RCC 7860 (cell line): ENCODE measurements at regions not wholly inside any gene's neighbourhood (a gene's known extent, or its start where the extent isn't known, plus 50 kb on each side); places are given as distances from the start of the nearest gene placed in this dataset.
A peak's percentile ranks its signal among the peaks of the same experiment; 100 is the strongest.
"Not testable (repeated sequence)": the region's sequence is repeated elsewhere in the genome, so short reads cannot be mapped to it uniquely, and the experiment has no call there.

Experiments used
- DNase-seq: peaks from one replicate; pipeline ENCODE4 v3.0.0-alpha.2; 2015; ENCODE audit warnings: low spot score
- FAIRE-seq: peaks from 2 replicates; lab custom pipeline; 2012; peaks lifted over from hg19 to GRCh38; lab: Jason Lieb, UNC

DNA sequence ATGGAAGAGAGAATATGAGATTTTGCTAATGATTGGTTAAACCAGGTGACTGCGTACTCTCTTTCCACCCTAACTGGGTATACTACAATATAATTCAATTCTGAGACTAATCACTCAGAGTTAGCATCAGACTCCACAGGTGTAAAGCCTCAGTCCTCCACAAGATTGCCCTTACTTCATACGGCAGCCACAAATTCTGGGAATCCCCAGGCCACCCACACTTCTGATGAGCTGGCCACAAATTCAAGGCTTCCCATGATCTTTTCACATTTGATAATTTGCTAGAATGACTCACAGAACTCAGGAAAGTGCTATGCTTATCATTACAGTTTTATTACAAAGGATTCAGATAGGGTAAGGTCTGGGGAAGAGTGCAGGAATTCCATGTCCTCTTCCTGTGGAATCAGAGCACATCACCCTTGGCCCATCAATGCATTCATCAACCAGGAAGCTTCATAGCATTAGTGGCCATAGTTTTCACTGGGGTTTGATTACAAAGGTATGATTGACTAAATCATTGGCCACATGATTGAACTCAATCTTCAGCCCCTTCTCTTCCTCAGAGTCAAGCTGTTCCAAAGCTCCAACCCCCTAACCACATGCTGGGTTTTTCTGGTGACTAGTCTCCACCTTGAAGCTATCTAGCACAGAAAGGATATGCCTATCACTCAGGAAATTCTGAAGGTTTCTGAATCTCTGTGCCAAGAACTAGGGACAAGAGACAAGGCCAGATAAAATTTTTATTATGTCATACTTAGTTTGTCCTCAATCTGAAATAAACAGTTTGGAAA lies 131.7 kb downstream of the HHIPL2 start:
- no peak for FAIRE-seq

DNA sequence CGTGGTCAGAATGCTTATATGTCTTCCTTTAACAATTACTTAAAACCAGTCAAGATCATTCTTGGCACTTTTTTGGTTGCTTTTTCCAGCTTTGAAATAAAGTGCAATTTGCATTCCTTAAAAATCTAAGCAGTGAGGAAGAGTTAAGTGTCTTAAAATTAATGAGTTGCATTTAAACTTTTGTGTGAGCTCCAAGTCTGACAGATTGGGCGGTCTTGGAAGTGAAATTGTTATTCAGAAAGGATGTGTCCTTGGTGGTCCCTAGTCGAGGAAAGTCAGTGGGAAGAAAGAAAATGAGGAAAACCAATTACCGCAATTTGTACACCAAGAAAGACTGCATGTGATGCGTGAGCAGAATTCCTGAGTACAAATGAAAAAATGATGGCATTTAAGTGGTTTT lies 132.5 kb downstream of the HHIPL2 start:
- no peak for FAIRE-seq
- no peak for DNase-seq

More for the DNA sequence above, 131.7 kb downstream of the HHIPL2 start:
- DNase-seq, result no peak

DNA sequence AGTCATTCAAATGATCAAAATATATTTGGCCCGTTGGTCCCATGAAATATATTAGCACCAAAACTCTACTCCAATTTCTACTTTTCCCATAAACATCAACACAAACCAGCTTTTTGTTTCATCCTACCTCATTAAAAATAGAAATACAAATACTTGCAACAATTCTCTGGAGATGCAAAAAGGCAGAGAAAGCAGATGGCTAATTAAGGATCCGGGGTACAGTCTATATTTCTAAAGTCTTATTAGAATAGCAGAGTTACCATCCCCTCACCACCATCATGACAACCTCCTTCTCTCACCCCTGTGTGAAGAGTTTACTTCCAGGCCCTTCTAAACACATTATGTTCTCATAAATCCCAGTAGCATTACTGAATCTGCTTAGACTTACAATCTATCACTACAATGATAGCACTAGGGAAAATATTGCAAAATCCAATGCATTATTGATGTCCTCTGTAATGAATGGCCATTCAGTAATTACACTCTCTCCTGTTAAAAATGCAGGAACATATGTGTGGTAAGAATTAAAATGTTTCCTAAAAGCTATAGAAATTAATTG lies 133.8 kb downstream of the HHIPL2 start:
- no peak for DNase-seq
- FAIRE-seq, result no peak

DNA sequence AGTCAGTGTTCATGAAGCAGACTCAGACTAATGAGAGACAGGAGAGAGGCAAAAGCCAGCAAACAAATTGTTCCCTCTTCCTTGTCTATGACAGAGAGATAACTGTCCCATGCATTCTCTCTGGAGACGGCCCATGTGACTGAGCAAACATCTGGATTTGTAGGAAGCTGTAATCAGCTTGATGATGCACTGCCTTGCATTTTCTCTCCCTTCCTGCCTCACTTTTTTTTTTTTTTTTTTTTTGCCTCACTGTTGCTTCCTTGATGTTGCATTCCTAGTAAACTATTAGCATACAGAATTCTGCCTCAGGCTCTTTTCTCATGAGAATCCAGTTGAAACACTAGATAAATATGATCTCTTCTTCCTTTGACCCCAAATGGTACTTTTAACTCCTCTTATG lies 134.5 kb downstream of the HHIPL2 start:
- FAIRE-seq (no peak), DNase-seq (no peak)

DNA sequence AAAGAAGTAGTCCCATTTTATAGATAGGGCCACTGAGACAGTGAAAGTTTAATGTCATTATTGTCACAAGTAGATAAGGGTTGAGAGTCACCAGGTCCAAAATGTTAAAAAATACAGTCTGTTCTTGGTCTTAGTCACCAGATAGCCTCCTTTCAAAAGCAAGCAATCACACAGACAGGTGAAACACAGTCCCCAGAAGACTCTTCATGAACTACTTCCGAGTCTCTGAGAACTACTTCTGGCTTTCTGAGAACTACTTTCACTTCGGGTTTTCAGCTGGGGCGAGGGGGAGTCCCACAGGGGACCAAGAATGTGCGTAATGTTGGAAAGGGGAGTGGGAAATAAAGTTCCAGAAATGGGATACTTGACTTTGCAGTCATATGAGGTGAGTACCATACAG lies 143.2 kb downstream of the HHIPL2 start:
- no peak for DNase-seq
- no peak for FAIRE-seq

DNA sequence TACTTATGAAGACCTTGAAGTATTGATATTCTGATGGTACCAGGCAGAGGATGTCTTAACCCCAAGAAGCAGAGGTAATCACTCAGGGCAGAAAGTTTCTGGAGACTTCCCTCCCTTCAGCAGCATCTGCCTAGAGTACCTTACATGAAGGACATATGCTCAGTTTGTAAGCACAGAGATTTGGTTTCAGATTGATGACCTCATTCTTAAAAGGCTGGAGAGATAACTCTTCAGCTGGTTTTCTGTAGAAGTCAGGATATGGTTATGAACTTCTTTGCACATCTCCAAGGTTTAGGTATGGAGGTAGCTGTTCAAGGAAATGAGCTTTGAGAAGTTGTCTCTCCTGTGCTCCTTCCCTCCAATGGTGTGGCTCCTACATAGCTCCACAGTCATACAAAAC lies 148.7 kb downstream of the HHIPL2 start:
- no peak for FAIRE-seq
- DNase-seq, result no peak

DNA sequence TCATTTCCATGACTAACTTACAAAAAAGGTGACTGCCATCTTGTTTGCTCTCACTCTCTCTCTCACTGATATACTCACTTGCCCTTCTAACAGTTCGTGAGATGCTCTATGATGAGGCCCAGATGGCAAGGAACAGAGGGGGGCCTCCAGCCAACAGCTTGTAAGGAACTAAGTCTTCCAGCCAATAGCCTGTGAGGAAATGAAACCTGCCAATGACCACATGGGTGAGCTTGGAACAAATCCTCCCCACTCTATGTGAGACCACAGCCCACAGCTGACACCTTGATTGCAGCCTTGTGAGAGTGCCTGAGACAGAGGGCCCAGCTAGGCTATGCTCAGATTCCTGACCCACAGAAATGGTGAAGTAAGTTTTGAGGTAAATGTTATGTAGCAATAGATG lies 153.7 kb downstream of the HHIPL2 start:
- no peak for DNase-seq
- no peak for FAIRE-seq

DNA sequence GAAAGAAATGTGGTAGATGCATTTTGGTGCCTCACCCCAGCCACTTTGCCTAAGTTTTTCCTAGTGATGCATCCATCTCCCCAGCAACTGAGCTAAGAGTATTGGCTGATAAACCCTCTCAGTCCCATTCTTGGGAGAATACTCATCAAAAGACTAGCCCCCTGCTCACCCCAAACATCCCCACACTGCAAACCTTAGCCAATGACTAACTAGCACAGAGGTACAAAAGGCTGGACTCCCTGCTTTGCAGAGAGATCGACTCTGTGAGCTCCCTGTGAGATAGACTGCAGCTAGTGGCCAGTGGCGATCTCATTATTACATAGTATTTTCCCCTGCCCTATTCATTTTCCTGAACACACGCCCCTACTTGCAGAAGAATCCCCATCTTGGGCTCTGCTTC lies 155.3 kb downstream of the HHIPL2 start:
- no peak for DNase-seq
- no peak for FAIRE-seq

DNA sequence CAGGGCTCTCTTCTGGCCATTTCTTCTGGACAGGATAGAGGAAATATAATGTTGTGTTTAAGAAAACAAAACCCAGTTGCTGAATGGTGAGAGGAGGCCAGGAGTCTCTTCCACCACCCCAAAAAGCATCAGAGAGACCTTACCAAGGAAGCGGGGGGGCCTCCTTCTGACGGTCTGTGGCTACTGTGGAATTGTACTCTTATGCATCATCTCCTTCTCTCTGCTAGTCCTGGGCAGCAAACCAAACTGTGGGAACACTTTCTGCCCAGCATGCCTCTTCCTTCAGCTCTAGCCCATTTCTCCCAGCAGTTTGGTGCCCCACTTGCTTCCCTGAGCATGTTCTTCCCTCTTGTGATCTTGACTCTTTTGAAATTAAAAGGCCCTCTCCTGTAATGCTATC lies 157.7 kb downstream of the HHIPL2 start:
- FAIRE-seq (no peak), DNase-seq (no peak)

DNA sequence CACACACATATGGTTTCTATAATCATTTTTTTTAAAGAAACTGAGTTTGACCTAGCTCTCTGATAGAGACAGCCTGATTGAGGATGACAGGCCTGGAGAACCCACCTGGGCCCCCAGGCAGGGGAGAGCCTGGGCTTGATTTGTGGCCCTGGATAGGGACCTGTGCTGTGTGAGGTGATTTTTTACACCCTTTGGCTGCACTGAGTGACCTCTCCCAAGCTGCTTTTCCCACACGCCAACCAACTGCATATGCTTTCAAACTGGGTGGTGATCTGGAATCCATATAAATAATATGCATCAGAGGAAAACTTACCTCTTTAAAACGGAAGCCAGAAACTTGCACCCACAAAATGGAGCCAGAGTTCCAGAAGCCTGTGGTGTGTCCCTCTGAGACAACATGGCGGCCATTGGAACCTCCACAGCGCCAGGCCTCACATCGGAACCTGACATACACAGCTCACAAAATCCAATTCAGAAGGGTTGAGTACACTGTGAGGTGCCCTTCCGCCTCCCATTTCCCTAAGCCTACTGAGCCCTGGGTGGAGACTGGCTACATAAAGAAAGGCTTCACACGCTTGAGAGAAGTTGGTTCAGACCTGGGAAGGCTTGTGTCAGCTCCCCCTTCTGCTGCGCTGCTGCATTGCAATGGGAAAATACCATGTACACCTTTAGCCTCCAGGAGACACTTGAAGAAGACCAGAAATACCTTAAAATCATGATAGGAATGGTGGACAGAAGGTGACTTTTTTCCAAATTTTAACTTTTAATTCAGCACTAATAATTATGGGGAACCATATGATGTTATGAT lies 160.7 kb downstream of the HHIPL2 start:
- no peak for DNase-seq
- no peak for FAIRE-seq

DNA sequence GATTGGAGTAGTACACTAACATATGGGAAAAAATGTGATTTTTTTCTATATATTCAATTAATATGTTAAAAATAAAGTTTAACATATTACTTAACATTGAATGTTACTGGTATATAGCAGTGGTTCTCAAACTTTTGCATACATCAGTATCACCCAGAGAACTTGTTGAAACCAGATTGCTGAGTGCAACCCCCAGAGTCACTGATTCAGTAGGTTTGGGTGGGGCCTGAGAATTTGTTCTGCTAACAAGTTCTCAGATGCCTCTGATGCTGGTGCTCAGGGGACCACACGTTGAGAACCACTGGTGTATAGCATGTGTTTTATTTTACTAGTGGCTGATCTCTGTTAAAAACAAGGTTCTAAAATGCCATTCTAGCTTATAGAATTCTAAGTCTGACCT lies 161.9 kb downstream of the HHIPL2 start:
- FAIRE-seq (no peak), DNase-seq (no peak)

DNA sequence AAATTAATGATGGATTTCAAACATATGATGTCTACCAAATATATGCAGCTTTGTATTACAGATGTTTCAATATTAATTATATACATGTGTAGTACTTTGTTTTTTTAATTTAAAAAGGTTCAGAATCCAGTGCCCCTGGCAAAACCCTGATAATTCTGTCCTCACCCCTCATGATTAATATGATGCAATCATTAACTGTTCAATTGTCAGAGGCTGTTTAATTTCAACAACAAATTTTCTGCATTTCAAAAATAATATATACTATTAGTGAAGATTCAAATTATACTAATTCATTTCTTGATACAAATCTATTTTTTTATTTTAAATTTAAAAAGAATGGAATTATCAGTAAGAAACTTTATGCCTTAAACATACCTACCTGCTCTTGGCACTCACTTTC lies 162.6 kb downstream of the HHIPL2 start:
- DNase-seq, result no peak
- no peak for FAIRE-seq

DNA sequence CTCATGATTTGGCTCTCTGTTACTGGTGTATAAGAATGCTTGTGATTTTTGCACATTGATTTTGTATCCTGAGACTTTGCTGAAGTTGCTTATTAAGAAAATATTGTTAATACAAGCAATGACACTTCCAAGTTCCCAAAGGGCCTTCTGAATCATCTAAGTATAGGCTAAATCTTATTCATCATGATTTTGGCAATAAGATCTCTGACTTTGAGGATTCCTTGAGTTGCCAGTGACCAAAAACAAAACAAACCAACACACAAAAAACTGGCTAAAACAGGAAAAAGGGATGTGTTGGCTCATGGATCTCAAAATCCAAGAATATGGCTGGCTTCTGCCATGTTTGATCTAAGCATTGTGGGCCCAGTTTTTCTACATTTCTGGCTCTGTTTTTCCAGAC lies 163.4 kb downstream of the HHIPL2 start:
- FAIRE-seq (no peak), DNase-seq (no peak)

DNA sequence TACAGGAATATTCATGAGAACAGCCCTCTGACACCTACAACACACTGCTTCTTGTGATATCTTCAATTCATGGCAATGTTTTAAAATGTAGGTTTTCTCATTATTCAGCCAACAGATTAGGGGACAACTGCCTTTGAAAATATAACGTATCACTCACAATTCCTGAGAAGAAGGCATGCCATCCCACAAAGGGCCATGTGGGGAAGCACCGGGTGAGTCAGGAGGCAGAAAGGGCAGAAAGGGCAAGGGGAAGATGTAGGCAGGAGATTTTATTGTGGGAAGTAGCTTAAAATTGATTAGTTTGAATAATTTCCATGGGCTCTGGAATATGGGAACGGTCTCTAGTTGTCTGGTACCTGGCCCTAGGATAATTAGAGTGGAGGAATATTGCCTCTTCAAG lies 165.7 kb downstream of the HHIPL2 start:
- DNase-seq (peak; percentile 45), FAIRE-seq (peak; percentile 78)

DNA sequence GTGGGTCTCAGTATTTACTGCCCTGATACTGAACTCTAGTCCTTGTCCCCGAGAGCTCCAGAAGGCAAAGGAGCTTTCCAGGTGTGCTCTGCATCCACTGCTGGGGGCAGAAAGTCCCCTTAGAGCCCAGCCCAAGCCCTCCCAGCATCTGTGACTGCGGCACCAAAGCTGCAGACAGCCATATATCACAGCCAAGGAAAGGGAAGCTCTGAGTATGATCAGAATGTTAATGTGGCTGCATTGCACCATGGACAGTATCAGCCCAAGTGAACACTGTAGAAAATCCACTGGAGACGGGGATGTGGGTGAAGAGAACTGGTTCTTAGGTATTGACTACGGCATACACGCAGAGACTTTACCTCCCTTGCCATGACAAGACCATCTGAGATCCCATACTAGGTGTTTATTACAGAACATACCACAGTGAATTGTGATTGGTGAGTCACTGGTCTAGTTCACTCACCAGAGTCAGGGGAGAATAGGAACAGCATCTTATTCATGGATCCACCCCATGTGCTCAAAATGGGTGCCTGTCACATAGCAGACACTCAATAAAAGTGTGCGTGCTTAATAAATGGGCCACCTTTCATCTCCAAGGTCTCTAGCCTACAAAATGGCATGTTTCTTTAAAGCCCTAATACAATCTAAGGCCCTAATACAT lies 170.3 kb downstream of the HHIPL2 start:
- no peak for DNase-seq
- FAIRE-seq, result no peak

DNA sequence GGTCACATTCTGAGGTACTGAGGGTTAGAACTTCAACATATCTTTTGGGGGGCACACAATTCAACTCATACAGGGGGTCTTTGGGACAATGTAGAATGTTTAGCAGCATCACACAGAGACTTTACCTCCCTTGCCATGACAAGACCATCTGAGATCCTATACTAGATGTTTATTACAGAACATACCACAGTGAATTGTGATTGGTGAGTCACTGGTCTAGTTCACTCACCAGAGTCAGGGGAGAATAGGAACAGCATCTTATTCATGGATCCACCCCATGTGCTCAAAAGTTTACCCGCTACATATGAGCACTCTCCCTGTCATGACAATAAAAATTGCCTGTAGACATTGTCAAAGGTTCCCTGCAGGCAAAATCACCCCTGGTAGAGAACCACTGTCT lies 171.1 kb downstream of the HHIPL2 start:
- DNase-seq, FAIRE-seq: not testable (repeated sequence)

DNA sequence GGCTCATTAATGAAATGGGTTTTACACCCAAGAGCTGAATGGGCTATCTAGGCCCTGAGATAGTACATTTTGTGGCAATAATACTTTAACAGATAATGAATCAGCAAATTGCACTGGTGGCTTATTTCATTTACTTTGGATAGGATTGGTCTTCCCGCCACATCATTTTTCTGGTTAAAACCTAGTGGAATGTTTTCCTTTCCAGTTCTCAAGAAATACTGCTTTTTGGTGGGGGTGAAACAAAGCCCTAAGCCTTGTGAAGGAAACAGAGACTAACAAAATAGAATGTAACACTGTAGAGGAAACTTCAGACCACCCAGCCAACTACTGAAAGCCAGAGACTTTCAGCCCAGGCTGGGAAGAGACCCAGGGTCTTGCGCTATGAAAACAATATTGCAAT lies 172.2 kb downstream of the HHIPL2 start:
- no peak for DNase-seq
- FAIRE-seq, result no peak

DNA sequence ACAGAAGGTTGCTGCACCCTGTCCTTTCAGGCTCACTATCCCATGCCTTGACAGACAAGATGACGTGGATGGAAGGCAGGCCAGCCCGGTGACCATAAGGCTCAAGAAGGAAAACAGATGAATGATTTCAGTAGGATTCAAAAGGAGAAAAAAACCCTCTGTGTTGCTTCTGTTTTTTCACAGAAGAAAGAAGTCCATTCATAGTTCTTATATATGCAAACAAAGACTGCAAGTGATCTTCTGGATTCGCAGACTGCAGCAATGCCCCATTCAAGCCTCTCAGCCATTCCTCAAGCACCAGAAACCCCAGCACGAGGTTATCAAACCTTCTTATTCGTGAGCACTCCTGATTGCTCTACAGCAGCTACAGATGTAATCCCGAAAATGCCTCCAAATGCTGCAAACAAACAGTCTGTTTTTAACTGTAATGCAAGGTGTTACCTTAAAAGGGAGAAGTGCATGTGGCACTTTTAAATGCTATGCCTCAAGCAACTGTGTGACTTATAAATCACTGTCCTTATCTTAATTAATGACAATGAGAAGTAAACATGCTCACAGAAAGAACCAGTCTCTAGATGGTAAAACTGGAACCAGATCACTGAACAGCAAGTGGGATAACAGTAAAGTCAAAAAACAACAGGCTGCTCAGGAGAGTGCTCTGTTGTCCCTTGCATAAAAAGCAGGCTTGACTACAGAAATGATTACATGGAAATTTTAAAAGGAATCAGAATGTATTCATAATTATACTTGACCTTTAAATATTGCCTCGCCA lies 173.9 kb downstream of the HHIPL2 start:
- DNase-seq, result no peak
- no peak for FAIRE-seq

DNA sequence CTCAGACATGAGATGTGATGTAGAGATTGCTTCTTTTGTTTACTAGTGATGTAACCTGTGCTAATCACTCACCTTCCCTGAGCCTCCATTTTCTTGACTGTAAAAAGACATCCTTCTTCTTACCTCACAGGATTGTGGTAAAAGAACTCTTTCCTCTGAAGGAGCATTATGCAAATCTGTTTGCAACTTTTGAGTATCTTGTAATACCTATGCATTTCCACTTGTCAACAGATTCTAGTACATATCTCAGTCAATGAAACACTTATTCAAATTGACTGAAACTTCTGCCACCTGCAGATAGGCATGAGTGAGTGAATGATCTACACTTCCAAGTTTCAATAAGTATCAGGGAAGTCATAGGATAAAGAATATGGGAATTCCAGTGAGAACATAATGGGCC lies 174.7 kb downstream of the HHIPL2 start:
- no peak for FAIRE-seq
- DNase-seq, result no peak

DNA sequence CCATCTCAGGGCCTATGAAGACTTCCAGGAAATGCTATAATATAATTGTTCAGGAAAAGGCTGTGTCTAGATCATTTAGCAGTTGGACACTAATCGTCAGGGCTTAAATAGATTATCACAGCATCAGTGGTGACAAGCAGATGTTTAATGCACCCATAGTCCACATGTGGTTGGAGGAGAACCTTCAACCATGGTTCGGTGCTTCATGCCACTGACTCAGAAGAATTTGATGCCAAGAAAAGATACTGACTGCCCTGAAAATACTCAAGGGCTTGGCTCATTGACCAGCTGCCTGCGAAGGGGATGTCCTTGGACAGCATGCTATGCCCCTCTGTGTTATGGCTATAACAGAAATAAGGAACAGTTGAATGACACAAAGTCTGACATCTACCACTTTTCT lies 175.7 kb downstream of the HHIPL2 start:
- DNase-seq, result peak; percentile 88
- peak; percentile 83 for FAIRE-seq
